HCT116 (cell line): ENCODE measurements at regions not wholly inside any gene's neighbourhood (a gene's known extent, or its start where the extent isn't known, plus 50 kb on each side); places are given as distances from the start of the nearest gene placed in this dataset.
"Not testable (repeated sequence)": the region's sequence is repeated elsewhere in the genome, so short reads cannot be mapped to it uniquely, and the experiment has no call there.

ENCODE experiments used
- CTCF ChIP-seq, 3 experiments: fragments of 200-600 bp in 1 of 3; sonication (generic) in 1 of 3; IDR thresholded peaks in 2 of 3; conservative IDR thresholded peaks in 1 of 3; 2 replicates each; pipeline ENCODE4 v1.5.1; 2012 to 2017; ENCODE audit warnings: low read depth in 2 of 3, low read length in 2 of 3, antibody characterized with exemption in 1 of 3, borderline replicate concordance in 1 of 3, control low read depth in 1 of 3, mild to moderate bottlenecking in 1 of 3, mixed read lengths in 1 of 3, mixed run types in 1 of 3, moderate library complexity in 1 of 3; ENCODE audit not compliant: insufficient read depth in 1 of 3
- EGR1 ChIP-seq: IDR thresholded peaks from 2 replicates; pipeline ENCODE4 v1.6.1; 2012; ENCODE audit warnings: low read depth
- EZH2 ChIP-seq: fragments of 200-600 bp; sonication (generic); IDR thresholded peaks from 2 replicates; pipeline ENCODE4 v1.6.1; 2017; ENCODE audit warnings: antibody characterized with exemption, mixed run types
- POLR2A ChIP-seq: IDR thresholded peaks from 2 replicates; pipeline ENCODE4 v1.7.0; 2011; ENCODE audit warnings: borderline replicate concordance; ENCODE audit not compliant: insufficient read depth, insufficient read length; ENCODE audit errors: extremely low read depth
- RAD21 ChIP-seq: IDR thresholded peaks from 2 replicates; pipeline ENCODE4 v1.6.1; 2012; ENCODE audit warnings: low read depth, mild to moderate bottlenecking
- ZBTB33 ChIP-seq: IDR thresholded peaks from 2 replicates; pipeline ENCODE4 v1.6.1; 2011; ENCODE audit warnings: mild to moderate bottlenecking, low read length, moderate library complexity; ENCODE audit not compliant: insufficient replicate concordance; ENCODE audit errors: extremely low read depth
- TF ChIP-seq, protein P1 (sequence below): IDR thresholded peaks from 2 replicates; pipeline ENCODE4 v1.6.1; 2012

DNA sequence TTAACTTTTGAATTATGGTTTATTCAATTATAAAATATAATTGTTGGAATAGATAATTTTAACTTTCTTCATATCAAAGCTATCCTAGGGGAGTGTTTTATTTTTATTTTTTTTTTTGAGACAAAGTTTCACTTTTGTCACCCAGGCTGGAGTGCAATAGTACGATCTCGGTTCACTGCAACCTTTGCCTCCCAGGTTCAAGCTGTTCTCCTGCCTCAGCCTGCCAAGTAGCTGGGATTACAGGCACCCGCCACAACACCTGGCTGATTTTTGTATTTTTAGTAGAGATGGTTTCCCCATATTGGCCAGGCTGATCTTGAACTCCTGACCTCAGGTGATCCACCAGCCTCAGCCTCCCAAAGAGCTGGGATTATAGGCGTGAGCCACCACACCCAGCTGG, 489.0 kb upstream of the GRIN3A start:
- not testable (repeated sequence) for TF ChIP-seq RAD21; CTCF (IDR thresholded peaks at IDR 0.05 in 2 of 3, conservative IDR thresholded peaks at IDR 0.05 in 1 of 3; ENCODE audit: borderline replicate concordance in 1 of 3, insufficient read depth in 1 of 3, low read depth in 2 of 3, low read length in 2 of 3); POLR2A; EZH2; ZBTB33; EGR1
- TF ChIP-seq, protein P1, sequence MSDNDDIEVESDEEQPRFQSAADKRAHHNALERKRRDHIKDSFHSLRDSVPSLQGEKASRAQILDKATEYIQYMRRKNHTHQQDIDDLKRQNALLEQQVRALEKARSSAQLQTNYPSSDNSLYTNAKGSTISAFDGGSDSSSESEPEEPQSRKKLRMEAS = not testable (repeated sequence)
